ENCODE measurements at regions not wholly inside any gene's neighbourhood (a gene's known extent, or its start where the extent isn't known, plus 50 kb on each side); places are given as distances from the start of the nearest gene placed in this dataset.

DNA sequence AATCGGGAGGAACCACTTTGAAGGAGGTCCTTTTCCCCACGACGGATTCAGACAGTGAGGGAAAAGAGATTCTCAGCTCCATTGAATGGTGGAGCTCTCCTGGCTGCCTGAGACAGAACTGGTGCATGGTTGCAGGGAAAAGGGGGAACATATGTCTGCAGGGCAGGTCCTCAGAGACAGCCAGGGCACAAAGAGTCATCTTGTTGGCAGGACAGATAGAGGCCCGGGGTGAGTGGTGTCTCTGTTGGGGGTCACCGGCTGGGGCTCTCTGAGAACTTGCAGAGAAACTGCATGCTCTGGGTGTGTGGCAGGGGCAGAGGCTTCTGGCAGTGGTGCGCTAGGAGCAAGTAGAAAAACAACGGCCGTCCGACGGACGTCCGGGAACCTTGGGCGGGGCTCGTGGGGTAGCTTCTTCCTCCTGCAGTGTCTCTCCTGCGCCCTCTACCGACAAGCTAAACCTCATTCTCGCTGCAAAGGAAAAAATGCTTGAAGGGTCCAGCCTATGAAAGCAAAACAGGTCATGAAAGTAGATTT, 94.3 kb downstream of the CDCA7 start:
- peak; percentile 83 for DNase-seq
- Histone ChIP-seq H3K27me3 (replicated peaks) (no peaks in the 10 kb centered on the region), H3K4me3 (ENCODE audit: low read depth, low read length) (peak overlapping the region; percentile 46), H3K36me3 (replicated peaks) (no peaks in the 10 kb centered on the region), H3K27ac (no peak overlapping the region)
- TF ChIP-seq, protein P1, sequence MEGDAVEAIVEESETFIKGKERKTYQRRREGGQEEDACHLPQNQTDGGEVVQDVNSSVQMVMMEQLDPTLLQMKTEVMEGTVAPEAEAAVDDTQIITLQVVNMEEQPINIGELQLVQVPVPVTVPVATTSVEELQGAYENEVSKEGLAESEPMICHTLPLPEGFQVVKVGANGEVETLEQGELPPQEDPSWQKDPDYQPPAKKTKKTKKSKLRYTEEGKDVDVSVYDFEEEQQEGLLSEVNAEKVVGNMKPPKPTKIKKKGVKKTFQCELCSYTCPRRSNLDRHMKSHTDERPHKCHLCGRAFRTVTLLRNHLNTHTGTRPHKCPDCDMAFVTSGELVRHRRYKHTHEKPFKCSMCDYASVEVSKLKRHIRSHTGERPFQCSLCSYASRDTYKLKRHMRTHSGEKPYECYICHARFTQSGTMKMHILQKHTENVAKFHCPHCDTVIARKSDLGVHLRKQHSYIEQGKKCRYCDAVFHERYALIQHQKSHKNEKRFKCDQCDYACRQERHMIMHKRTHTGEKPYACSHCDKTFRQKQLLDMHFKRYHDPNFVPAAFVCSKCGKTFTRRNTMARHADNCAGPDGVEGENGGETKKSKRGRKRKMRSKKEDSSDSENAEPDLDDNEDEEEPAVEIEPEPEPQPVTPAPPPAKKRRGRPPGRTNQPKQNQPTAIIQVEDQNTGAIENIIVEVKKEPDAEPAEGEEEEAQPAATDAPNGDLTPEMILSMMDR (IDR thresholded peaks at IDR 0.05; ENCODE audit: low read depth, low read length, missing control alignments): peak; percentile 88
- in situ Hi-C loops (cut with HindIII; ENCODE audit: low pct_ligation_motif_present, low sequenced_read_pairs): no loop called here

DNA sequence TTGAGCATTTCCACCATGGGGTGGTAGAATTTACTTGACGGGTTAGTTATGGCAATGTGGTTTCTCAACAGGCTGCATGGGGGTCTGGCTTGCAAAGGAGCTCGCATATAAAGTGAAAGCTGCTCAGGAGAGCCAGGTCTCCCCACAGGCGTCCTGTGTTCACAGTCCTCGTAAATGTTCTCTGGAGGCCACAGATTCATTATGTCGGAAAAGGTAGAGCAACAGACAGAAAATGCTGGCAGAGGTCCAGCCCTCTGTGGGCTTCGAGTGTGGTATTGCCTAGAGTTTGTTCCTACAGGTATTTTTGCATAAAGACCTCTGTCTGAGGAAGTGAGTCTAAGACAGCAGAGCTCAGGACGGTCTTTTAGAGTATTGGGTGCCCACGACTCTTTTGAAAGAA, 96.4 kb downstream of the CDCA7 start:
- H3K27me3 ChIP-seq (replicated peaks): no peaks in the 10 kb centered on the region
- in situ Hi-C loops (cut with HindIII; ENCODE audit: low pct_ligation_motif_present, low sequenced_read_pairs): no loop called here
- H3K36me3 ChIP-seq (replicated peaks): no peaks in the 10 kb centered on the region
- H3K27ac ChIP-seq: no peak overlapping the region
- no peak overlapping the region for H3K4me3 ChIP-seq (ENCODE audit: low read depth, low read length)
- TF ChIP-seq, protein P1 (IDR thresholded peaks at IDR 0.05; ENCODE audit: low read depth, low read length, missing control alignments): no peak
- DNase-seq: no peak

DNA sequence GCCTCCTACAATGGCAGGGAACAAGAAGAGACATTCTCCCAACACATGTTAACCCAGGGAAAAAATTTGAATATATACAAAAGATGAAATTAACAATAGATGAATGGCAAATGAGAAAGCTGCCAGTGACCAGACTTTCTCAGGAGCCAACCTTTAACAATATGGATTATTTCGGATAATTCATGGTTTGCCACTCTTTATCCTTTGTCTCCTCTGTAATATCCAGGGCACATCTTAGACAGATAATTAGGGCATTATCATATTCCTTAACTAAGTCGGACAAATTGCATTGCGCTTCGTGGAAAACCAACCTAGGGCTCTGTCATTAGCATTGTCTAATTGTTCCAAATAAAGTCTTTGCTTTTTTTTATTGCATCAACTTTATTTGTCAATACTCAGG, 97.3 kb downstream of the CDCA7 start:
- Histone ChIP-seq H3K4me3 (ENCODE audit: low read depth, low read length) (no peak overlapping the region), H3K27me3 (replicated peaks) (no peaks in the 10 kb centered on the region), H3K27ac (no peak overlapping the region), H3K36me3 (replicated peaks) (no peaks in the 10 kb centered on the region)
- TF ChIP-seq, protein P1 (IDR thresholded peaks at IDR 0.05; ENCODE audit: low read depth, low read length, missing control alignments): no peak
- no peak for DNase-seq
- in situ Hi-C loops (cut with HindIII; ENCODE audit: low pct_ligation_motif_present, low sequenced_read_pairs): no loop called here

DNA sequence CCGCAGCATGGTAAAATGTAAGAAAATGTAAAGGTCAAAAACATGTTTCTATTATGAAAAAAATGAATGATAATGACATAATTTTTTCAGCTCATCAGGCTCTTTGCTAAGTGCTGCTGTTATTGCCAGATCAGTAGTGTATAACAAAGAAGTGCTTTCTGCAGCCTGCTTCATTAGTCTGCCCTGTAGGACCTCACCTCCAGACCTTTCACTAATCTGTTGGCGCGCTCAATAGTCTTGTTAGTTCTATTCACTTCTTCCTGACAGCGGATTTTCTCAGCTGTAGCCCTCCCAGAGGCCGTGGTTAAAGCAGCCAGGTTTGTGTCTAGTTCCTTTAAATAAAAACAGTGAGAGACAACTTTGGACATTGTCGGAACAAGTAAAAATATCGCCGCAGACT, 97.7 kb downstream of the CDCA7 start:
- no peak overlapping the region for H3K4me3 ChIP-seq (ENCODE audit: low read depth, low read length)
- TF ChIP-seq, protein P1 (IDR thresholded peaks at IDR 0.05; ENCODE audit: low read depth, low read length, missing control alignments): no peak
- H3K27ac ChIP-seq: no peak overlapping the region
- DNase-seq: no peak
- H3K27me3 ChIP-seq (replicated peaks): no peaks in the 10 kb centered on the region
- in situ Hi-C loops (cut with HindIII; ENCODE audit: low pct_ligation_motif_present, low sequenced_read_pairs): no loop called here
- H3K36me3 ChIP-seq (replicated peaks): no peaks in the 10 kb centered on the region

- Histone ChIP-seq H3K36me3 (replicated peaks) (no peaks in the 10 kb centered on the region), H3K4me3 (ENCODE audit: low read depth, low read length) (no peak overlapping the region), H3K27ac (no peak overlapping the region), H3K27me3 (replicated peaks) (no peaks in the 10 kb centered on the region)
- in situ Hi-C loops (cut with HindIII; ENCODE audit: low pct_ligation_motif_present, low sequenced_read_pairs): no loop called here
- TF ChIP-seq, protein P1 (IDR thresholded peaks at IDR 0.05; ENCODE audit: low read depth, low read length, missing control alignments): no peak
- DNase-seq: no peak
Measured at GRCh38 chr2:173456960-173457359, 102.3 kb downstream of the CDCA7 start.

GRCh38 chr2:173457366-173457765, 102.7 kb downstream of the CDCA7 start:
- no peak overlapping the region for H3K4me3 ChIP-seq (ENCODE audit: low read depth, low read length)
- TF ChIP-seq, protein P1 (IDR thresholded peaks at IDR 0.05; ENCODE audit: low read depth, low read length, missing control alignments): no peak
- in situ Hi-C loops (cut with HindIII; ENCODE audit: low pct_ligation_motif_present, low sequenced_read_pairs): no loop called here
- no peak for DNase-seq
- no peaks in the 10 kb centered on the region for H3K36me3 ChIP-seq (replicated peaks)
- H3K27ac ChIP-seq: no peak overlapping the region
- no peaks in the 10 kb centered on the region for H3K27me3 ChIP-seq (replicated peaks)
